Stimulated activated CD8-positive, alpha-beta memory T cell treated with anti-CD3 and anti-CD28 coated beads, Interleukin-4, amount 100 ng/mL, for 24 hours (primary cell): ENCODE measurements at regions not wholly inside any gene's neighbourhood (a gene's known extent, or its start where the extent isn't known, plus 50 kb on each side); places are given as distances from the start of the nearest gene placed in this dataset.

Experiments used
- DNase-seq: peaks from one replicate; pipeline ENCODE4 v3.0.0-alpha.2; 2020; ENCODE audit warnings: low read depth

DNA sequence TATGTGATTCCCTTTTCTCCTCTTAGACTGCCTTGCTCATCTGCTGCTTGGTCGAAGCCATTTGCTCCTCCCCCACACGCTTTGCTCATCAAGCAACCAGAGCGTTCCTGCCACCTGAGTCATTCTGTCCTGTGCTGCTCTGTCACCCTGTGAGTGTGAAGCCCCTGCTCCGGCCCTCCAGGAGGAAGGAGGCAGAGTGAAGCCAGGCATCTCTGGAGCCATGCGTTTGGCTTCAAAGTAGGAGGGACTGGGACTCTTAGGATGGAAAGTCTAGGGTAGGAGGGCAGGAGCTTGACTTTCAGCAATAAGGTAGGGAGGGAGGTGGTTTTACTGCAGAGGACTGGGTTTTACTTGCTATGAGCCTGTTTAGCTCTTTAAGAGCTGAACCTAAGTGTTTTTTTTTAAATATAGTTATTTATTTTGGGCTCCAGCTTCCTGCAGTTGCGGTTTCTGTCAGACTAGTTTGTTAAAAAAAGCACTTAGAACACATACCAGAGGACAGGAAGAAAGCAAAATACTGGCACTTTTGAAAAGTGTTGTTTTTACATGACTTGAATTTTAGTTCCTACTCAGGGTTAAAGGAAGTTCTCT, 63.6 kb downstream of the SPINK2 start:
- DNase-seq: peak; percentile 67

- no peak for DNase-seq
These were observed 64.2 kb downstream of the SPINK2 start for GRCh38 chr4:56757261-56757746.

GRCh38 chr4:56755901-56756300, 65.6 kb downstream of the SPINK2 start:
- no peak for DNase-seq

DNA sequence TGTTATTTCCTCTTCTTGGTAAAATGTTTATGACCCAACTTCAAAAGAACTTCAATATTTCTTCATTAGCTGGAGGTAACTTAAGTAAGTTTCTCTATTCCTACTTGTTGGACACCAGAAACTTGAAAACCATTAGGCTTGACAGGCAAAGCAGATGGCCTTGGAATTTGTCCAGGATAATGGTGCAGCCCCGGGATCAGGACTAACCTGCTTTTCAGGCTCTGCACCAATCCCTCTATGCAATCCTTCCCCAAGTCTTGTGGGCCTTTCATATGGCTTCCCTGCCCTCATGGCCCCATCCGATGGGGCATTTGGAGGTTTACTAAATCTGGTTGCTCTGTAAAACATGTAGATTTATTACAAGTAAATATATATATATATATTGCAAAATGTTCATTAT, 68.5 kb downstream of the SPINK2 start:
- no peak for DNase-seq

- DNase-seq: no peak
These were observed 69.1 kb upstream of the HOPX start for GRCh38 chr4:56750231-56750630.

- no peak for DNase-seq
These were observed 67.2 kb upstream of the HOPX start for GRCh38 chr4:56748271-56748670.

DNA sequence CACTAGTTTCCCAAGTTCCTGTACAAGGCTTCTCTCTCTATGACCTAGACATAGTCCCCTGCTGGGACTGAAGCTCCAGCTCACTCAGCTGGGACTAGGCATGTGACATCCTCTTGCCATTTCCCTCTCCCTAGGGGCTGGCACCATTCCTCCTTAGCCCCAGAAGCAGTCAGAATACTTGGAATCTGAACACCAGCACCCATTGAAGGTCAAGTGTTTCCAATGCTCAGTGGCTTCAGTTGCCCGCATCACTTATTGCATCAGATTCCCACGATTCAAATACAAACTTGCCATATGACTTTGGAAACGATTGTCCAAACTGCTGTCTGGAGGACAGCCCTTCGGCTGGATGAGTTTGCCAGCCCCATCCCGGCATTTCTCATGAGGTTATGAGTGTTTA, 65.5 kb upstream of the HOPX start:
- DNase-seq: no peak

DNA sequence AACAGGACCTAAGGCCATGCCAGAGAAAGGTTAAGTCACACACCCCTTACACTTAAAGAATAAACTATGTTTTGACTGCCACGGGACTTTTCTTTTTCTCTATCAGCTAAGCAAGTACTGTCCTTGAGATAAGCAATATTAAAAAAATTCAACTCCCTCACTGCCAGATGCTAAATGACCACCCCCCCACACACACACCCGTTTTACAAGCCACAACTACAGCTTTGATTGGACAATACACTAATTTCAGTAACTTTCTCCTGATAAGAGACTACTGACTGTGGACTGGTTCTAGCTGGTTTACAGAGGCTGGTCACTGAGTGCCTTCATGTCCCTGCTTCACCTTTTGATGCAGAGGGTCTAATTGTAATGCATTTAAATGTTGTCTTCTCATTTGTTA, 63.9 kb upstream of the HOPX start:
- DNase-seq: no peak

DNA sequence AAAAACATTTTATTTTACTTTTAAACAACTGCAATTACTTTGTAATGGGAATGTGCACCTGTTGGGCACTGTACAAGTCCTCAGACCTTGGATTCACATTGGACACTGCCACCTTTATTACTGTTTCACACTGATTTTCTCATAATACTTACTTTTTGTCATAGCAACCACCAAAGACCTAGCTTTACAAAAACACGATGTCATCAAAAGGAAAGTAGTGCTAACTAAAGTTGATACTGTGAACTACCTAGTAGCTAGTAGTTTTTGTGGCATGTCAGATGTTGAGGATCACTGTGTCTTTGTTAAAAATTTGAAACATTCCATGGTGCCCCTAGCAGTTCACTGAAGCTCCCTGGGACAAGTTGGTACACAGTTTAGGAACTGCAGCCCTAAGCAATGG, 62.9 kb upstream of the HOPX start:
- no peak for DNase-seq

GRCh38 chr4:56743550-56743949, 62.5 kb upstream of the HOPX start:
- no peak for DNase-seq

- DNase-seq: no peak
These were observed 61.2 kb upstream of the HOPX start for GRCh38 chr4:56742080-56742871.

GRCh38 chr4:56741595-56741994, 60.5 kb upstream of the HOPX start:
- DNase-seq: no peak

GRCh38 chr4:56739066-56739777, 58.1 kb upstream of the HOPX start:
- no peak for DNase-seq

DNA sequence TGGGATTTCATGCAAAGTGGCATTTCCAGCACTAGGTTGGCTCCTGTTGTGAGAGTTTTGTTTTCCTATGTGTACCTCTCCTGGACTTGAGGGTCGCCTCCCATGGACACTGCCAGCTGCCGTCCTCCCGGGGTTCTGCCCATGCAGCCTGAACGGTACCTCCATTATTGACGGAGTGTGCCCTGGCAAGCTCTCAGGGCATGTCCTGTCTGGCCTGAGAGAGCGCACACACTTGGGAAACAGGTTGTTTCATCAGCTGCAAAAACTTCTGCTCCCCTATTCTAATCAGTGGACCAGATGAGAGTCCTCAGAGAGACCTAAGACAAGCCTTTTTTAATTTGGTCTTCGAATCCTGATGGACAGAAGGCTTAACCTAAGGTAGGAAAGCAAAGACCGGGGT, 56.6 kb upstream of the HOPX start:
- DNase-seq: no peak

GRCh38 chr4:56733352-56733751, 52.3 kb upstream of the HOPX start:
- no peak for DNase-seq

DNA sequence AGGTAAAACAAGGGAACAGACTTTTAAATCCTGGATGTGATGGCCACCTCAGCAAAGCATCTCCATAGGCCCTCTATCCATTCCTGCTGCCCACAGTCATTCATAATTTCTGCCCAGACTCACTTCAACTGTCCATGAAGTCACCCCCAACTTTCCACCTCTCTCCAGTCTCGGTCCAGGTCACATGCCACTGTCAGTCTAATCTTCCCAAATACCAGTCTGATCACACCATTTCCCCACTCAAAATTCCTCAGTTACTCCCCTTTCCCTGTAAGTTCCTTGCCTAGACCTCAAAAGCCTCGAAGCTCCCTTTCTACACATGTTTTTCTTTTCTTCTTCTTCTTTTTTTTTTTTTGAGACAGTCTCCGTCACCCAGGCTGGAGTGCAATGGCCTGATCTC, 51.2 kb upstream of the HOPX start:
- DNase-seq: no peak

DNA sequence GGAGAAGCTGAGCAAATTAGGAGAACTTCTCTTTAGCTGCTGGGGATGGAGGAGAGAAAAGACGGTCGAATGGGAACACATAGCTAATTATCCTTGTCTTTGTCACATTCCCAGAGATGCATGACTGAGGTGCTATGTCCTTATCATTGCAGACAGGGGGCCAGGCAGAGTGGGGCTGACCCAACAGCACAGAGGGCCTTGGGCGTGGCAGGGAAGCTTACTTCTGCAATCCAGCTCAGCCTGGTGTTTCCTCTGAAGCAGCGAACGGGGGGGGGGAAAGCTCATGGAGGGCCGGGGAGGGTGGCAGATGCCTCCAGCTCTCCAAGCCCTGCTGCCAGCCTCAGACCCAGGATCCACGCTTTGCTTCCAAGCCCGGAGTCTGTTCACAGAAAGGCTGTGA, 50.8 kb upstream of the HOPX start:
- DNase-seq: no peak
